Fibroblast of lung (primary cell): ENCODE measurements at regions not wholly inside any gene's neighbourhood (a gene's known extent, or its start where the extent isn't known, plus 50 kb on each side); places are given as distances from the start of the nearest gene placed in this dataset.

Source experiments
- DNase-seq, 2 donors: peaks; one replicate each; pipeline versions ENCODE4 v3.0.0 to v3.0.0-alpha.2; 2010; ENCODE audit warnings: low read depth in 2 of 2
- H2AFZ ChIP-seq: 2 replicates; pipeline ENCODE4 v1.5.1; 2012; ENCODE audit warnings: low read length, control low read depth, inconsistent platforms
- H3K27ac ChIP-seq: 2 replicates; pipeline ENCODE4 v1.5.1; 2011; ENCODE audit warnings: low read length, control low read depth; ENCODE audit not compliant: insufficient read depth
- H3K27me3 ChIP-seq: 2 replicates; pipeline ENCODE4 v1.5.1; 2011; ENCODE audit warnings: mild to moderate bottlenecking, low read length; ENCODE audit not compliant: control insufficient read depth, insufficient read depth
- H3K36me3 ChIP-seq: 2 replicates; pipeline ENCODE4 v1.5.1; 2011; ENCODE audit warnings: low read length; ENCODE audit not compliant: control insufficient read depth, insufficient read depth
- H3K4me1 ChIP-seq: 2 replicates; pipeline ENCODE4 v1.5.1; 2011; ENCODE audit warnings: low read length; ENCODE audit not compliant: control insufficient read depth, insufficient read depth; ENCODE audit errors: extremely low read depth
- H3K4me2 ChIP-seq: 2 replicates; pipeline ENCODE4 v1.5.1; 2011; ENCODE audit warnings: low read length, control low read depth; ENCODE audit not compliant: insufficient read depth; ENCODE audit errors: extremely low read depth
- H3K4me3 ChIP-seq, 4 experiments: fragments of 200-600 bp in 1 of 4; sonication (generic) in 1 of 4; replicated peaks in 1 of 4; 2 replicates each; pipeline ENCODE4 v1.5.1; 2011 to 2016; ENCODE audit warnings: low read length in 4 of 4, low read depth in 3 of 4, mild to moderate bottlenecking in 3 of 4, control low read depth in 2 of 4, inconsistent platforms in 1 of 4, mixed read lengths in 1 of 4; ENCODE audit not compliant: insufficient read depth in 1 of 4; ENCODE audit errors: control extremely low read depth in 1 of 4
- H3K79me2 ChIP-seq: 2 replicates; pipeline ENCODE4 v1.5.1; 2012; ENCODE audit warnings: mild to moderate bottlenecking, low read length, inconsistent platforms; ENCODE audit not compliant: control insufficient read depth, insufficient read depth
- H3K9ac ChIP-seq: 2 replicates; pipeline ENCODE4 v1.5.1; 2011; ENCODE audit warnings: mild to moderate bottlenecking, low read length, control low read depth; ENCODE audit not compliant: insufficient read depth
- H3K9me3 ChIP-seq: 2 replicates; pipeline ENCODE4 v1.5.1; 2012; ENCODE audit warnings: low read depth, low read length; ENCODE audit not compliant: control insufficient read depth, insufficient read depth
- H4K20me1 ChIP-seq: 2 replicates; pipeline ENCODE4 v1.5.1; 2011; ENCODE audit warnings: low read length; ENCODE audit not compliant: control insufficient read depth, insufficient read depth; ENCODE audit errors: extremely low read depth
- CTCF ChIP-seq, 2 donors: IDR thresholded peaks in 1 of 2; conservative IDR thresholded peaks in 1 of 2; 1 replicate in 1 of 2; 2 replicates in 1 of 2; pipeline ENCODE4 v1.5.1; 2011 to 2012; ENCODE audit warnings: low read length in 2 of 2, control low read depth in 1 of 2, inconsistent platforms in 1 of 2, low read depth in 1 of 2, mild to moderate bottlenecking in 1 of 2
- EZH2 ChIP-seq: IDR thresholded peaks from 2 replicates; pipeline ENCODE4 v1.5.1; 2012; ENCODE audit warnings: low read length, control low read depth, mild to moderate bottlenecking; ENCODE audit errors: missing control alignments

GRCh38 chr11:101211407-101211975 lies 81.9 kb upstream of the PGR start:
- Histone ChIP-seq H3K4me1 (no peaks in the 10 kb centered on the region), H3K27ac (no peak overlapping the region)

GRCh38 chr11:101202614-101203013 lies 73.0 kb upstream of the PGR start:
- no peak for TF ChIP-seq CTCF (conservative IDR thresholded peaks at IDR 0.05 in 1 of 2, IDR thresholded peaks at IDR 0.05 in 1 of 2; ENCODE audit: low read depth in 1 of 2, low read length in 2 of 2)
- no peak for TF ChIP-seq EZH2
- Histone ChIP-seq H3K27ac (no peak overlapping the region), H3K9me3 (no peaks in the 10 kb centered on the region), H3K9ac (no peak overlapping the region), H3K79me2 (no peaks in the 10 kb centered on the region), H2AFZ (no peak overlapping the region), H3K27me3 (no peaks in the 10 kb centered on the region), H3K4me2 (no peak overlapping the region), H3K4me3 (no peak overlapping the region), H3K36me3 (no peaks in the 10 kb centered on the region), H3K4me1 (no peaks in the 10 kb centered on the region), H4K20me1 (no peaks in the 10 kb centered on the region)
- DNase-seq, result no peak

More at GRCh38 chr11:101211407-101211975, 81.9 kb upstream of the PGR start:
- Histone ChIP-seq H3K9me3 (no peaks in the 10 kb centered on the region), H3K79me2 (no peaks in the 10 kb centered on the region), H3K4me2 (no peak overlapping the region), H4K20me1 (no peaks in the 10 kb centered on the region), H3K4me3 (no peak overlapping the region), H2AFZ (no peak overlapping the region), H3K27me3 (no peaks in the 10 kb centered on the region), H3K36me3 (no peaks in the 10 kb centered on the region), H3K9ac (no peak overlapping the region)
- no peak for DNase-seq
- TF ChIP-seq EZH2, result no peak
- no peak for TF ChIP-seq CTCF (conservative IDR thresholded peaks at IDR 0.05 in 1 of 2, IDR thresholded peaks at IDR 0.05 in 1 of 2; ENCODE audit: low read depth in 1 of 2, low read length in 2 of 2)

- DNase-seq, result no peak
- H4K20me1 ChIP-seq, result no peaks in the 10 kb centered on the region
- H3K9me3 ChIP-seq, result no peaks in the 10 kb centered on the region
- H3K9ac ChIP-seq, result no peak overlapping the region
- no peaks in the 10 kb centered on the region for H3K4me1 ChIP-seq
- TF ChIP-seq EZH2, result no peak
- no peak for TF ChIP-seq CTCF (conservative IDR thresholded peaks at IDR 0.05 in 1 of 2, IDR thresholded peaks at IDR 0.05 in 1 of 2; ENCODE audit: low read depth in 1 of 2, low read length in 2 of 2)
- no peak overlapping the region for H3K4me2 ChIP-seq
- H3K27me3 ChIP-seq, result no peaks in the 10 kb centered on the region
- H3K79me2 ChIP-seq, result no peaks in the 10 kb centered on the region
- no peak overlapping the region for H3K4me3 ChIP-seq
- no peak overlapping the region for H2AFZ ChIP-seq
- no peaks in the 10 kb centered on the region for H3K36me3 ChIP-seq
- no peak overlapping the region for H3K27ac ChIP-seq
Measured at GRCh38 chr11:101199416-101199815, 69.8 kb upstream of the PGR start.
